GM21576 (cell line): ENCODE measurements at regions not wholly inside any gene's neighbourhood (a gene's known extent, or its start where the extent isn't known, plus 50 kb on each side); places are given as distances from the start of the nearest gene placed in this dataset.
A peak's percentile ranks its signal among the peaks of the same experiment; 100 is the strongest.
"Not testable (repeated sequence)": the region's sequence is repeated elsewhere in the genome, so short reads cannot be mapped to it uniquely, and the experiment has no call there.

ENCODE experiments used
- ATAC-seq: cut with Tn5 transposase; IDR thresholded peaks from one replicate; pipeline ENCODE4 v1.9.1; 2021; ENCODE audit warnings: mild to moderate bottlenecking, moderate library complexity; ENCODE audit not compliant: unreplicated experiment

- ATAC-seq: not testable (repeated sequence)
Measured at GRCh38 chr2:89537862-89538261, 846.4 kb downstream of the RPIA start.

GRCh38 chr2:89544110-89544509 is 852.6 kb downstream of the RPIA start:
- ATAC-seq: not testable (repeated sequence)

DNA sequence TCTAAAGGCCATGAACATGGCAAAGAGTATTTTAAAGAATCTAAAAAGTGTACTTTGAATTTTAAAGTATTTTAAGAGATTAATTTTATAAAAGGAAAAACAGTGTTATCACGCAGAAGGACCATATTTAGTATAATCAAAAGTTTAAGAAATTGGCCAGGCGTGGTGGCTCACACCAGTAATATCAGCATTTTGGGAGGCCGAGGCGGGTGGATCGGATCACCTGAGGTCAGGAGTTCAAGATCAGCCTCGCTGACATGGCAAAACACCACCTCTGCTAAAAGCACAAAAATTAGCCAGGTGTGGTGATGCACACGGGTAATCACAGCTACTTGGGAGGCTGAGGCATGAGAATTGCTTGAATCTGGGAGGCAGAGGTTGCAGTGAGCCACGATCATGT is 887.7 kb downstream of the RPIA start:
- ATAC-seq: not testable (repeated sequence)

- not testable (repeated sequence) for ATAC-seq
Measured at GRCh38 chr2:89582816-89583215, 891.3 kb downstream of the RPIA start.

GRCh38 chr2:89584046-89584445 is 892.6 kb downstream of the RPIA start:
- not testable (repeated sequence) for ATAC-seq

DNA sequence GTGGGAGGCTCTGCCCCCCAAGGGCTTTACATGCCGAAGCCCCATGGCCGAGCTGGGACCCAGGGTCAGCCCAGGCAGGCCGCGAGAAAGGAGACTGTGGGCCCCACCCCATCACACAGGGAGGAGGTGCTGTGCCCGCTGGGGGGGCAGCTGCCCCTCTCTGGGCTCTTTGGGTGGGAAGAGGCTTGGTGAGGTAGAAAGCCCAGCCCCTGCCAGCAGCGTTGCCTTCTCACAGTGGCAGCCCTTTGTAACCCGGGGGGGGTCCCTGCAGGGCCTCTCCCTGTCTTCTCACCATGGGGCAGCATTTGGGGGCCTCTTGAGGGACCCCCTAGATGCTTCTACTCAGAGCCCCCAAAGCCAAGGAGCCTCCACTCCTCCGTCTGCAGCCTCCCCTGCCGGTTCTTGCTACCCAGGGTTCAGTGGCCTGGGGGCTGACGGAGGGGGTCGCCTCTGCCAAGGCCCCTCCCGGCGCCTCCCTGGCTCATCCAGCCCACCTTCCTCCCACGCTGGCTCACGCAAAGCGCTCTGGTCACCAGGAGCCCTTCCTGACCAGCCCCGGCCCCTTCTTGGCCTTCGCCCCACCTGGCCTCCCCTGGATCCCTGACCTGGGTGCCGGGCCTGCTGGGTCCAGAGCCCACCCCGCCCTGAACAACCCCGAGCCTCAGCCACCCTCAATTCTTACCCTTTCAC is 893.5 kb downstream of the RPIA start:
- not testable (repeated sequence) for ATAC-seq

GRCh38 chr2:89585558-89585920 is 894.1 kb downstream of the RPIA start:
- ATAC-seq: peak; percentile 100

GRCh38 chr2:89599843-89600242 is 908.4 kb downstream of the RPIA start:
- not testable (repeated sequence) for ATAC-seq

DNA sequence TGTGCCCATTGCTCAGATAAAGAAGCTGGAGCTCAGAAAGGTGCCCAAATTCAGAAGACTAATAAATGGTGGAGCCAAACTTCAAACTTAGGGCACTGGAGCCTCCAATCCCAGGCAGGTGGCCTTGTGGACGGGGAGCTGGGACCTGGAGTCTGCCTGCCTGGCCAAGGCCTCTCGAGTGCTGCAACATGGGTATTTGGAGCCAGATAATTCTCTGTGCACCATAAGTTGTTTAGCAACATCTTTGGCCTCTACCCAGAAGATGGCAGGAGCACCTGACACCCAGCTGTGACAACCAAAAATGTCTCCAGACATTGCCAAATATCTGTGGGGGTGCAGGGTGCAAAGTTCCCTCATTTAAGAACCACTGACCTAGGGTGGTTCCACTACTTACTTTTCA is 915.0 kb downstream of the RPIA start:
- not testable (repeated sequence) for ATAC-seq

DNA sequence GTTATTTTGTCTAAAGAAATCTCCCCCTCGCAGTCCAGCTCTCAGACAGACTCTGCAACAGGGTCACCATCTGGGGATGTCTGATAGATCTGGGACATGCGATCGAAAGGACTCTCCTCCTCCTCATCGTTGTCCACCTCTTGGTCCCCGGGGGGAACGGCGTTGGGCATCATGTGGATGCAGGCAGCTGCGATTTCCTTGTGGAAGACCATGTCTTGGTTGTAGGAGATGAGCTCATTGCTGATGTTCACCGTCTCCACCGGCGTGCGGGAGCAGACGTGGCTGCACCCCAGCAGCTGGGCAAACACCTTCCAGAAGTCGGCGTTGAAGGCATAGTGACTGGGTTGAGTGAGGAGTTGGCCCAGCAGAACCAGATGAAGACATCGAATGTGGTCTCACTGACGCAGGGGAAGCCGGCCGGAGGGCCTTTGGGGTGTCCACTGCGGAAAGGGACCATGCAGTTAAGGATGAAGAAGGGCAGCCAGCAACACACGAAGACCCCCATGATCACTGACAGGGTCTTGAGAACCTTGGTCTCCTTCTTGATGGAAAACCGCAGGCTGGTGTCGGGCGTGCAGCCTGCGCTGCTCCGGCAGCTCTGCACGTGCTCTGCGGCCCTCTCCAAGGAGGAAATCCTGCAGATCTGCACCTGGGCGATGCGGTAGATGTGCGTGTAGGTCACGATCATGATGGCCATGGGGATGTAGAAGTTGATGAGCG is 918.9 kb downstream of the RPIA start:
- not testable (repeated sequence) for ATAC-seq

DNA sequence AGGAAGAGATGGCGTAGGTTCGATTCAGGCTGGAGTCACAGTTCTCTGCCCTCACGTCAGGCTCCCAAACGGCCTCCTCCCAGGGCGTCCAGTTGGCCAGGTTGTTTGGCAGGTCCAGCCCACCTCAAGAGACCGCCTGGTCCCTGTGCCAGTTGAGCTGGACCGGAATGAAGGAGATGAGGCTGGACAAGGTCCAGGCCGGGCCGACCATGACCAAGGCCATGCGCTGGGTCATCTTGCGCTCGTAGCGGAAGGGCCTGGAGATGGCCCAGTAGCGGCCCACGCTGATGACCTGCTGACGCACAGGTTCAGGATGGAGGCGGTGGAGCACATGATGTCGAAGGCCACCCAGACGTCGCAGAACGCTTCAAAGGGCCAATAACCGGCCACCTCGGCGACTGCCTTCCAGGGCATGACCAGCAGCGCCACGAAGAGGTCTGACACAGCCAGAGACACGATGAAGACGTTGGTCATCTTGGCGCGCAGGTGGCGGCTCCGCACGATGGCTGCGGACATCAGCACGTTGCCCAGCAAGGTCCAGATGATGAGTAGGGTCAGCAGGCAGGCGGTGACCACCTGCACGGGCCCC is 919.5 kb downstream of the RPIA start:
- ATAC-seq: not testable (repeated sequence)

- ATAC-seq: not testable (repeated sequence)
Measured at GRCh38 chr2:89611710-89612109, 920.2 kb downstream of the RPIA start.

DNA sequence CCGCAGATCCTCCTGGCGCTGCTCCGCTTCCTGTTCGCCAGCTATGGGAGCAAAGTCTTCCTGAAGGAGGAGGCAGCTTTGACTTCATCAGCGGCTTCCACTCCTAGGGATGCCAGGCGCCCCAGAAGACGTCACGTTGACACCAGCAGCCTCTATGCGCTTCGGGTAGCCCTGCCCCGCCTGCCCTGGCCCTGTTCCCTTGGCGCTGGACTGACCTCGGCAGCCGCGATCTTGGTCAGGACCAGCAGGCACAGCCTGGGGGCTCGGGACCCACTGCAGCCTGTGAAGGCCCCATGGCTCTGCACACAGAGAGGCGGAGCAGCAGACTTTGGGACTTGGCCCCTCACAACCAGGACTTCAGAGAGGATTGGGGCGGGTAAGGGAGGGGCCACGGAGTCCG is 957.8 kb downstream of the RPIA start:
- ATAC-seq: not testable (repeated sequence)

- ATAC-seq: not testable (repeated sequence)
Measured at GRCh38 chr2:89679254-89679653, 987.8 kb downstream of the RPIA start.
